Thoracic aorta (tissue), 2 donors: ENCODE measurements at regions not wholly inside any gene's neighbourhood (a gene's known extent, or its start where the extent isn't known, plus 50 kb on each side); places are given as distances from the start of the nearest gene placed in this dataset.

ENCODE experiments used
- ATAC-seq: fragments of 150-250 bp; one replicate; pipeline ENCODE4 v1.8.0; 2017; ENCODE audit warnings: low read depth; ENCODE audit not compliant: insufficient number of reproducible peaks, low FRiP score
- DNase-seq: peaks from one replicate; pipeline ENCODE4 v3.0.0-alpha.2; 2020; ENCODE audit warnings: low spot score
- H3K27ac ChIP-seq, 2 donors: fragments of 200-600 bp; sonication (generic); 1 replicate in 1 of 2; 2 replicates in 1 of 2; pipeline ENCODE4 v1.5.1; 2016; ENCODE audit warnings: mild to moderate bottlenecking in 2 of 2, moderate library complexity in 2 of 2
- H3K27me3 ChIP-seq: fragments of 200-600 bp; sonication (generic); replicated peaks from 2 replicates; pipeline ENCODE4 v1.6.0; 2016; ENCODE audit warnings: mild to moderate bottlenecking; ENCODE audit not compliant: insufficient read depth
- H3K36me3 ChIP-seq: fragments of 200-600 bp; sonication (generic); one replicate; pipeline ENCODE4 v1.5.1; 2016
- H3K4me1 ChIP-seq, 2 donors: fragments of 200-600 bp; sonication (generic); 1 replicate in 1 of 2; 2 replicates in 1 of 2; pipeline versions ENCODE4 v1.5.1 to v1.6.0; 2016; ENCODE audit warnings: low read depth in 2 of 2, mild to moderate bottlenecking in 1 of 2; ENCODE audit not compliant: control insufficient read depth in 1 of 2
- H3K4me3 ChIP-seq: fragments of 200-600 bp; sonication (generic); 2 replicates; pipeline ENCODE4 v1.5.1; 2016; ENCODE audit warnings: mild to moderate bottlenecking
- H3K9me3 ChIP-seq: fragments of 200-600 bp; sonication (generic); 2 replicates; pipeline ENCODE4 v1.5.1; 2016
- CTCF ChIP-seq: fragments of 200-600 bp; sonication (generic); IDR thresholded peaks from one replicate; pipeline ENCODE4 v1.5.1; 2019; ENCODE audit warnings: antibody characterized with exemption

- H3K36me3 ChIP-seq: no peaks in the 10 kb centered on the region
- no peak for TF ChIP-seq CTCF
- ATAC-seq: no peak
- H3K27ac ChIP-seq: no peak overlapping the region
- H3K27me3 ChIP-seq: no peaks in the 10 kb centered on the region
- H3K4me3 ChIP-seq: no peak overlapping the region
- H3K9me3 ChIP-seq: no peaks in the 10 kb centered on the region
- no peak for DNase-seq
- no peaks in the 10 kb centered on the region for H3K4me1 ChIP-seq
These were observed 80.7 kb downstream of the SLC25A47 start for GRCh38 chr14:100403802-100404365.

GRCh38 chr14:100404419-100404818 lies 81.3 kb downstream of the SLC25A47 start:
- no peak overlapping the region for H3K27ac ChIP-seq
- no peak for DNase-seq
- no peak for TF ChIP-seq CTCF
- no peaks in the 10 kb centered on the region for H3K9me3 ChIP-seq
- H3K4me1 ChIP-seq: no peaks in the 10 kb centered on the region
- no peak for ATAC-seq
- no peaks in the 10 kb centered on the region for H3K27me3 ChIP-seq
- no peak overlapping the region for H3K4me3 ChIP-seq
- no peaks in the 10 kb centered on the region for H3K36me3 ChIP-seq

- Histone ChIP-seq H3K36me3 (no peaks in the 10 kb centered on the region), H3K4me1 (no peaks in the 10 kb centered on the region), H3K27ac (no peak overlapping the region), H3K27me3 (no peaks in the 10 kb centered on the region), H3K9me3 (no peaks in the 10 kb centered on the region), H3K4me3 (no peak overlapping the region)
- TF ChIP-seq CTCF: no peak
- no peak for ATAC-seq
- no peak for DNase-seq
These were observed 82.8 kb downstream of the SLC25A47 start for GRCh38 chr14:100405760-100406455.

GRCh38 chr14:100406505-100407131 lies 83.5 kb downstream of the SLC25A47 start:
- H3K9me3 ChIP-seq: no peaks in the 10 kb centered on the region
- ATAC-seq (no peak), DNase-seq (no peak)
- no peak for TF ChIP-seq CTCF
- H3K36me3 ChIP-seq: no peaks in the 10 kb centered on the region
- H3K27me3 ChIP-seq: no peaks in the 10 kb centered on the region
- no peaks in the 10 kb centered on the region for H3K4me1 ChIP-seq
- H3K4me3 ChIP-seq: no peak overlapping the region
- no peak overlapping the region for H3K27ac ChIP-seq

- no peak for TF ChIP-seq CTCF
- Histone ChIP-seq H3K36me3 (no peaks in the 10 kb centered on the region), H3K4me3 (no peak overlapping the region), H3K9me3 (no peaks in the 10 kb centered on the region), H3K27me3 (no peaks in the 10 kb centered on the region), H3K27ac (no peak overlapping the region), H3K4me1 (no peaks in the 10 kb centered on the region)
- no peak for DNase-seq
- no peak for ATAC-seq
These were observed 84.4 kb downstream of the SLC25A47 start for GRCh38 chr14:100407376-100408102.
